ENCODE measurements at regions not wholly inside any gene's neighbourhood (a gene's known extent, or its start where the extent isn't known, plus 50 kb on each side); places are given as distances from the start of the nearest gene placed in this dataset.

- TF ChIP-seq CTCF (optimal IDR thresholded peaks at IDR 0.05 in 1 of 3, IDR thresholded peaks at IDR 0.05 in 1 of 3, conservative IDR thresholded peaks at IDR 0.05 in 1 of 3; ENCODE audit: extremely low read depth in 1 of 3, insufficient read depth in 2 of 3, low read length in 3 of 3) (no peak), EZH2 (IDR thresholded peaks at IDR 0.05; ENCODE audit: low read length) (no peak)
Observed at GRCh38 chr4:128737098-128737513, 72.4 kb upstream of the JADE1 start.

Data from keratinocyte (primary cell).